DOHH2 (cell line): ENCODE measurements at regions not wholly inside any gene's neighbourhood (a gene's known extent, or its start where the extent isn't known, plus 50 kb on each side); places are given as distances from the start of the nearest gene placed in this dataset.

Source experiments
- EZH2phosphoT487 ChIP-seq: fragments of 200-600 bp; sonication (generic); IDR thresholded peaks from 2 replicates; pipeline ENCODE4 v1.6.1; 2017; ENCODE audit warnings: borderline replicate concordance, mild to moderate bottlenecking, antibody characterized with exemption, low read length, moderate library complexity, mixed read lengths
- TF ChIP-seq, protein P1 (sequence below): fragments of 200-600 bp; sonication (generic); IDR thresholded peaks from one replicate; pipeline ENCODE4 v1.5.1; 2014; ENCODE audit warnings: antibody characterized with exemption, mild to moderate bottlenecking, low read depth, low read length; ENCODE audit not compliant: poor library complexity, severe bottlenecking

DNA sequence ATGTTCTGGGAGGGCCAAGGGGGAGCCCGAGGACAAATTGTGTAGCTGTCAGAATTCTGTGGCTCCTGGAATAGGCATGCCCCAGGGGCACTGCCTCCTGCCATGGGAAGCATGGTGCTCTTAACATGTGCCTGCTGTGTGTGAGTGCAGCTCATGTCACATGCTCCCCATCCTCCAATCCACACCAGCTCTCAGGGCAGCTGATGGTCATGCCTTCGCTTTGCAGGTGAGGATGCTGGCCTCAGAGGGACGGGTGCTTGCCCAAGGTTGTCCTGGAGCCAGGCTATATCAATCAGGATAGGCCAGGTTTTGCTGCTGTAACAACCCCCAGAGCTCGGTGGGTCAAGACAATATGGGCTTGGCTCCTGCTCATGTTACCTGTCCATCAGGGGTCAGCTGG is 303.4 kb downstream of the RPS24 start:
- TF ChIP-seq, protein P1, sequence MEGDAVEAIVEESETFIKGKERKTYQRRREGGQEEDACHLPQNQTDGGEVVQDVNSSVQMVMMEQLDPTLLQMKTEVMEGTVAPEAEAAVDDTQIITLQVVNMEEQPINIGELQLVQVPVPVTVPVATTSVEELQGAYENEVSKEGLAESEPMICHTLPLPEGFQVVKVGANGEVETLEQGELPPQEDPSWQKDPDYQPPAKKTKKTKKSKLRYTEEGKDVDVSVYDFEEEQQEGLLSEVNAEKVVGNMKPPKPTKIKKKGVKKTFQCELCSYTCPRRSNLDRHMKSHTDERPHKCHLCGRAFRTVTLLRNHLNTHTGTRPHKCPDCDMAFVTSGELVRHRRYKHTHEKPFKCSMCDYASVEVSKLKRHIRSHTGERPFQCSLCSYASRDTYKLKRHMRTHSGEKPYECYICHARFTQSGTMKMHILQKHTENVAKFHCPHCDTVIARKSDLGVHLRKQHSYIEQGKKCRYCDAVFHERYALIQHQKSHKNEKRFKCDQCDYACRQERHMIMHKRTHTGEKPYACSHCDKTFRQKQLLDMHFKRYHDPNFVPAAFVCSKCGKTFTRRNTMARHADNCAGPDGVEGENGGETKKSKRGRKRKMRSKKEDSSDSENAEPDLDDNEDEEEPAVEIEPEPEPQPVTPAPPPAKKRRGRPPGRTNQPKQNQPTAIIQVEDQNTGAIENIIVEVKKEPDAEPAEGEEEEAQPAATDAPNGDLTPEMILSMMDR: no peak
- no peak for TF ChIP-seq EZH2phosphoT487
